GM23338 (cell line): ENCODE measurements at regions not wholly inside any gene's neighbourhood (a gene's known extent, or its start where the extent isn't known, plus 50 kb on each side); places are given as distances from the start of the nearest gene placed in this dataset.

Experiments
- ATAC-seq: fragments of 200-7000 bp; cut with Tn5 transposase; 3 replicates; pipeline ENCODE4 v1.9.1; 2020
- DNase-seq: peaks from one replicate; pipeline ENCODE4 v3.0.0-alpha.2; 2015; ENCODE audit warnings: low spot score
- H2AFZ ChIP-seq: fragments of 200-600 bp; sonication (generic); 2 replicates; pipeline ENCODE4 v1.8.0; 2016; ENCODE audit warnings: antibody characterized with exemption, mild to moderate bottlenecking, moderate library complexity
- H3F3A ChIP-seq: fragments of 200-600 bp; sonication (generic); replicated peaks from 2 replicates; pipeline ENCODE4 v1.8.0; 2017; ENCODE audit warnings: antibody characterized with exemption, mixed run types, low read depth
- H3K27ac ChIP-seq: fragments of 200-600 bp; sonication (generic); 2 replicates; pipeline ENCODE4 v1.6.1; 2016; ENCODE audit warnings: low read depth
- H3K27me3 ChIP-seq: fragments of 200-600 bp; sonication (generic); 2 replicates; pipeline ENCODE4 v1.8.0; 2016; ENCODE audit warnings: mild to moderate bottlenecking, mixed run types, moderate library complexity; ENCODE audit not compliant: insufficient read depth
- H3K36me3 ChIP-seq: fragments of 200-600 bp; sonication (generic); 2 replicates; pipeline ENCODE4 v1.8.0; 2016; ENCODE audit warnings: mild to moderate bottlenecking; ENCODE audit not compliant: insufficient read depth
- H3K4me1 ChIP-seq: fragments of 200-600 bp; sonication (generic); 2 replicates; pipeline ENCODE4 v1.8.0; 2016; ENCODE audit warnings: mild to moderate bottlenecking, moderate library complexity; ENCODE audit not compliant: insufficient read depth
- H3K4me2 ChIP-seq: fragments of 200-600 bp; sonication (generic); 2 replicates; pipeline ENCODE4 v1.7.1; 2017; ENCODE audit warnings: mixed run types
- H3K4me3 ChIP-seq: fragments of 200-600 bp; sonication (generic); 2 replicates; pipeline ENCODE4 v1.6.1; 2016; ENCODE audit warnings: mixed run types
- H3K79me2 ChIP-seq: fragments of 200-600 bp; sonication (generic); replicated peaks from 2 replicates; pipeline ENCODE4 v1.8.0; 2017; ENCODE audit warnings: mild to moderate bottlenecking; ENCODE audit not compliant: insufficient read depth
- H3K9me2 ChIP-seq: fragments of 200-600 bp; sonication (generic); 2 replicates; pipeline ENCODE4 v1.8.0; 2017; ENCODE audit not compliant: insufficient read depth
- H4K20me1 ChIP-seq: fragments of 200-600 bp; sonication (generic); replicated peaks from 2 replicates; pipeline ENCODE4 v1.8.0; 2017; ENCODE audit warnings: mild to moderate bottlenecking; ENCODE audit not compliant: insufficient read depth
- H3K27ac Mint-ChIP-seq: 2 replicates; pipeline ENCODE4 v1.8.0; 2020; ENCODE audit warnings: inconsistent platforms, mild to moderate bottlenecking, moderate library complexity, mixed read lengths
- H3K27me3 Mint-ChIP-seq: 3 replicates; pipeline ENCODE4 v1.8.0; 2022; ENCODE audit warnings: low read depth, mild to moderate bottlenecking, moderate library complexity, mixed read lengths, inconsistent platforms; ENCODE audit not compliant: insufficient read depth, poor library complexity
- H3K36me3 Mint-ChIP-seq: 3 replicates; pipeline ENCODE4 v1.8.0; 2021; ENCODE audit warnings: low read depth, mild to moderate bottlenecking, inconsistent platforms, moderate library complexity, mixed read lengths
- H3K4me1 Mint-ChIP-seq: 3 replicates; pipeline ENCODE4 v1.8.0; 2020; ENCODE audit warnings: mild to moderate bottlenecking, inconsistent platforms, mixed read lengths
- H3K4me3 Mint-ChIP-seq: 3 replicates; pipeline ENCODE4 v1.8.0; 2021; ENCODE audit warnings: moderate library complexity, mild to moderate bottlenecking, inconsistent platforms, mixed read lengths
- H3K9me3 Mint-ChIP-seq: 3 replicates; pipeline ENCODE4 v1.8.0; 2020; ENCODE audit warnings: moderate library complexity, mild to moderate bottlenecking, inconsistent platforms, mixed read lengths
- CTCF ChIP-seq, 2 experiments: fragments of 200-600 bp in 1 of 2; sonication (generic) in 1 of 2; conservative IDR thresholded peaks; 2 replicates each; pipeline versions ENCODE4 v1.5.1 to v1.6.1; 2016 to 2017; ENCODE audit warnings: antibody characterized with exemption in 2 of 2, low read depth in 2 of 2, mild to moderate bottlenecking in 2 of 2, moderate library complexity in 1 of 2
- EZH2phosphoT487 ChIP-seq: fragments of 200-600 bp; sonication (generic); IDR thresholded peaks from one replicate; pipeline ENCODE4 v1.8.1; 2018; ENCODE audit warnings: antibody characterized with exemption; ENCODE audit not compliant: unreplicated experiment
- JUNB ChIP-seq: IDR thresholded peaks from one replicate; pipeline ENCODE4 v1.6.1; 2016; ENCODE audit warnings: antibody characterized with exemption; ENCODE audit not compliant: unreplicated experiment
- NANOG ChIP-seq: IDR thresholded peaks from 2 replicates; pipeline ENCODE4 v1.6.1; 2016; ENCODE audit warnings: antibody characterized with exemption, borderline replicate concordance
- POLR2AphosphoS5 ChIP-seq: IDR thresholded peaks from 2 replicates; pipeline ENCODE4 v1.6.1; 2016; ENCODE audit warnings: antibody characterized with exemption, low read depth
- STAT1 ChIP-seq: IDR thresholded peaks from one replicate; pipeline ENCODE4 v1.6.1; 2016; ENCODE audit warnings: antibody characterized with exemption; ENCODE audit not compliant: unreplicated experiment
- ZNF114 ChIP-seq: fragments of 250-450 bp; sonication (Bioruptor Pico); IDR thresholded peaks from 2 replicates; pipeline ENCODE4 v1.5.0; 2020; ENCODE audit warnings: mild to moderate bottlenecking, moderate library complexity
- ZNF462 ChIP-seq: fragments of 250-450 bp; sonication (Bioruptor Pico); IDR thresholded peaks from 2 replicates; pipeline ENCODE4 v1.5.0; 2020; ENCODE audit warnings: mild to moderate bottlenecking, moderate library complexity
- TF ChIP-seq, protein P1 (sequence below): IDR thresholded peaks from one replicate; pipeline ENCODE4 v1.6.1; 2018; ENCODE audit warnings: antibody characterized with exemption; ENCODE audit not compliant: unreplicated experiment
- TF ChIP-seq, protein P2 (sequence below): IDR thresholded peaks from 2 replicates; pipeline ENCODE4 v1.6.1; 2016; ENCODE audit warnings: antibody characterized with exemption

DNA sequence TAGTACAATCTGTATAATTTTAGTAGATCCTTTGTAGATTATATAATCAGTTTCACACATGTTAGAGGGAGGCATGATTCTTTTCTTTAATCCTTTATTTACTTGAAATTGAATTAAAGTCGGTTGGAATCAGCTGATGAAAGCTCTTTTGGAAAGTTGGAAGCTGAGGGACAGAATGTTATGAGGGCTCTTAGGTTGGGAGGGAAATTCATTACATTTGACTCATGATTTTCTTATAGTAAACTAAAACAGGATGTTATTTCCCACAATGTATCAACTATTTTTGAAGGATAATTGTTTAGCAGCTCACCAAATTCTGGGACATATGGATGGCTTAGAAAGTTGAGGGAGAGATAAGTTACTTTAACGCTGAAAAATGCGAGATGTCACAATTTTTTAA, 52.7 kb upstream of the TMEFF2 start:
- Histone ChIP-seq H2AFZ (no peak overlapping the region), H3F3A (no peaks in the 10 kb centered on the region), H3K27me3 (no peaks in the 10 kb centered on the region), H3K36me3 (no peaks in the 10 kb centered on the region), H3K4me1 (no peaks in the 10 kb centered on the region), H3K79me2 (no peaks in the 10 kb centered on the region), H3K4me3 (no peak overlapping the region), H3K9me2 (no peaks in the 10 kb centered on the region), H3K27ac (no peak overlapping the region), H4K20me1 (no peaks in the 10 kb centered on the region), H3K4me2 (no peak overlapping the region)
- no peak for ATAC-seq
- Mint-ChIP-seq H3K4me1 (no peaks in the 10 kb centered on the region), H3K27me3 (no peaks in the 10 kb centered on the region), H3K9me3 (no peaks in the 10 kb centered on the region), H3K4me3 (no peak overlapping the region), H3K27ac (no peak overlapping the region), H3K36me3 (no peaks in the 10 kb centered on the region)
- no peak for DNase-seq
- TF ChIP-seq STAT1 (no peak), NANOG (no peak), POLR2AphosphoS5 (no peak), EZH2phosphoT487 (no peak)
- TF ChIP-seq, protein P1, sequence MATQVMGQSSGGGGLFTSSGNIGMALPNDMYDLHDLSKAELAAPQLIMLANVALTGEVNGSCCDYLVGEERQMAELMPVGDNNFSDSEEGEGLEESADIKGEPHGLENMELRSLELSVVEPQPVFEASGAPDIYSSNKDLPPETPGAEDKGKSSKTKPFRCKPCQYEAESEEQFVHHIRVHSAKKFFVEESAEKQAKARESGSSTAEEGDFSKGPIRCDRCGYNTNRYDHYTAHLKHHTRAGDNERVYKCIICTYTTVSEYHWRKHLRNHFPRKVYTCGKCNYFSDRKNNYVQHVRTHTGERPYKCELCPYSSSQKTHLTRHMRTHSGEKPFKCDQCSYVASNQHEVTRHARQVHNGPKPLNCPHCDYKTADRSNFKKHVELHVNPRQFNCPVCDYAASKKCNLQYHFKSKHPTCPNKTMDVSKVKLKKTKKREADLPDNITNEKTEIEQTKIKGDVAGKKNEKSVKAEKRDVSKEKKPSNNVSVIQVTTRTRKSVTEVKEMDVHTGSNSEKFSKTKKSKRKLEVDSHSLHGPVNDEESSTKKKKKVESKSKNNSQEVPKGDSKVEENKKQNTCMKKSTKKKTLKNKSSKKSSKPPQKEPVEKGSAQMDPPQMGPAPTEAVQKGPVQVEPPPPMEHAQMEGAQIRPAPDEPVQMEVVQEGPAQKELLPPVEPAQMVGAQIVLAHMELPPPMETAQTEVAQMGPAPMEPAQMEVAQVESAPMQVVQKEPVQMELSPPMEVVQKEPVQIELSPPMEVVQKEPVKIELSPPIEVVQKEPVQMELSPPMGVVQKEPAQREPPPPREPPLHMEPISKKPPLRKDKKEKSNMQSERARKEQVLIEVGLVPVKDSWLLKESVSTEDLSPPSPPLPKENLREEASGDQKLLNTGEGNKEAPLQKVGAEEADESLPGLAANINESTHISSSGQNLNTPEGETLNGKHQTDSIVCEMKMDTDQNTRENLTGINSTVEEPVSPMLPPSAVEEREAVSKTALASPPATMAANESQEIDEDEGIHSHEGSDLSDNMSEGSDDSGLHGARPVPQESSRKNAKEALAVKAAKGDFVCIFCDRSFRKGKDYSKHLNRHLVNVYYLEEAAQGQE: no peak

DNA sequence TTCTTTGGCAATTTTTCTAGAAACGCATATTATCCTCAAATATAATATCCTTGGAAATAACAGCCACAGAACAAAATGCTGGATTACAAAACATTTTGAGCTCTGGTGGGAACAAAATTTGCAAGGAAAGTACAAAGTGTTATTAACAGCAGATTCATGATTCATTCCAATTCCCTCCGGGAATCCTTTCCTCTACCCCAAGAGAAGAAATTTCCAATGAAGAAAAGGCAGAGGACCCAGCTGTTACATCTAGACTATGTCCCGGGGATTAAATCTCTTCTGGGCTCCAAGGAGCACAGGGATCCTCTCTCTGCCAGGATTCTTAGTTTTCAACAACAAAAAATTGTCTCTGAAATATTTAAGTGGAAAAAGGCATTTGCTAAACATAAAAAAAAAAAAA, 51.6 kb upstream of the TMEFF2 start:
- H3K79me2 ChIP-seq: no peaks in the 10 kb centered on the region
- H3K27me3 Mint-ChIP-seq: no peaks in the 10 kb centered on the region
- H3K4me2 ChIP-seq: no peak overlapping the region
- no peak overlapping the region for H2AFZ ChIP-seq
- no peaks in the 10 kb centered on the region for H3K36me3 Mint-ChIP-seq
- no peak for ATAC-seq
- no peaks in the 10 kb centered on the region for H3K4me1 Mint-ChIP-seq
- H3K9me2 ChIP-seq: no peaks in the 10 kb centered on the region
- no peak overlapping the region for H3K4me3 Mint-ChIP-seq
- no peak overlapping the region for H3K27ac Mint-ChIP-seq
- no peaks in the 10 kb centered on the region for H3K4me1 ChIP-seq
- H3K36me3 ChIP-seq: no peaks in the 10 kb centered on the region
- no peak overlapping the region for H3K4me3 ChIP-seq
- no peak overlapping the region for H3K27ac ChIP-seq
- DNase-seq: no peak
- H3F3A ChIP-seq: no peaks in the 10 kb centered on the region
- no peaks in the 10 kb centered on the region for H3K9me3 Mint-ChIP-seq
- H4K20me1 ChIP-seq: no peaks in the 10 kb centered on the region
- H3K27me3 ChIP-seq: no peaks in the 10 kb centered on the region
- no peak for TF ChIP-seq JUNB
- TF ChIP-seq ZNF462 (CRISPR knock-in tag): no peak
- no peak for TF ChIP-seq NANOG
- TF ChIP-seq, protein P2, sequence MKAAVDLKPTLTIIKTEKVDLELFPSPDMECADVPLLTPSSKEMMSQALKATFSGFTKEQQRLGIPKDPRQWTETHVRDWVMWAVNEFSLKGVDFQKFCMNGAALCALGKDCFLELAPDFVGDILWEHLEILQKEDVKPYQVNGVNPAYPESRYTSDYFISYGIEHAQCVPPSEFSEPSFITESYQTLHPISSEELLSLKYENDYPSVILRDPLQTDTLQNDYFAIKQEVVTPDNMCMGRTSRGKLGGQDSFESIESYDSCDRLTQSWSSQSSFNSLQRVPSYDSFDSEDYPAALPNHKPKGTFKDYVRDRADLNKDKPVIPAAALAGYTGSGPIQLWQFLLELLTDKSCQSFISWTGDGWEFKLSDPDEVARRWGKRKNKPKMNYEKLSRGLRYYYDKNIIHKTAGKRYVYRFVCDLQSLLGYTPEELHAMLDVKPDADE: no peak
- no peak for TF ChIP-seq ZNF114 (CRISPR knock-in tag)
- no peak for TF ChIP-seq CTCF (conservative IDR thresholded peaks at IDR 0.05; ENCODE audit: low read depth in 2 of 2)
